Femur (tissue), 1 donor: ENCODE measurements at regions not wholly inside any gene's neighbourhood (a gene's known extent, or its start where the extent isn't known, plus 50 kb on each side); places are given as distances from the start of the nearest gene placed in this dataset.
"Not testable (repeated sequence)": the region's sequence is repeated elsewhere in the genome, so short reads cannot be mapped to it uniquely, and the experiment has no call there.

Experiments
- DNase-seq: peaks from one replicate; pipeline ENCODE4 v3.0.0-alpha.2; 2017

- not testable (repeated sequence) for DNase-seq
Observed at GRCh38 chr11:123344188-123344587, 85.9 kb upstream of the GRAMD1B start.

GRCh38 chr11:123338997-123339752 is 90.9 kb upstream of the GRAMD1B start:
- DNase-seq = no peak

GRCh38 chr11:123338266-123338800 is 91.7 kb upstream of the GRAMD1B start:
- no peak for DNase-seq

GRCh38 chr11:123334925-123335324 is 95.1 kb upstream of the GRAMD1B start:
- no peak for DNase-seq

- not testable (repeated sequence) for DNase-seq
Observed at GRCh38 chr11:123332577-123332976, 97.5 kb upstream of the GRAMD1B start.

- no peak for DNase-seq
Observed at GRCh38 chr11:123330948-123331347, 99.1 kb upstream of the GRAMD1B start.

- no peak for DNase-seq
Observed at GRCh38 chr11:123330471-123330870, 99.6 kb upstream of the GRAMD1B start.

- no peak for DNase-seq
Observed at GRCh38 chr11:123330071-123330470, 100.0 kb upstream of the GRAMD1B start.

- no peak for DNase-seq
Observed at GRCh38 chr11:123328281-123328867, 101.7 kb upstream of the GRAMD1B start.

GRCh38 chr11:123325533-123325932 is 104.5 kb upstream of the GRAMD1B start:
- no peak for DNase-seq

GRCh38 chr11:123323568-123323967 is 106.5 kb upstream of the GRAMD1B start:
- no peak for DNase-seq

- no peak for DNase-seq
Observed at GRCh38 chr11:123321636-123322035, 108.4 kb upstream of the GRAMD1B start.

GRCh38 chr11:123318623-123319022 is 111.4 kb upstream of the GRAMD1B start:
- DNase-seq = no peak

GRCh38 chr11:123318132-123318531 is 111.9 kb upstream of the GRAMD1B start:
- not testable (repeated sequence) for DNase-seq

GRCh38 chr11:123316003-123316402 is 114.1 kb upstream of the GRAMD1B start:
- DNase-seq = no peak

GRCh38 chr11:123314972-123315371 is 115.1 kb upstream of the GRAMD1B start:
- no peak for DNase-seq

GRCh38 chr11:123313262-123313661 is 116.8 kb upstream of the GRAMD1B start:
- DNase-seq = no peak

- no peak for DNase-seq
Observed at GRCh38 chr11:123308077-123308476, 113.0 kb upstream of the CLMP start.

- DNase-seq = no peak
Observed at GRCh38 chr11:123307276-123307675, 112.2 kb upstream of the CLMP start.

GRCh38 chr11:123306531-123306930 is 111.5 kb upstream of the CLMP start:
- DNase-seq = no peak

- DNase-seq = no peak
Observed at GRCh38 chr11:123305601-123306375, 110.7 kb upstream of the CLMP start.

- DNase-seq = no peak
Observed at GRCh38 chr11:123304828-123305466, 109.9 kb upstream of the CLMP start.

GRCh38 chr11:123303924-123304323 is 108.9 kb upstream of the CLMP start:
- no peak for DNase-seq
